Suprapubic skin (tissue), 4 donors: ENCODE measurements at regions not wholly inside any gene's neighbourhood (a gene's known extent, or its start where the extent isn't known, plus 50 kb on each side); places are given as distances from the start of the nearest gene placed in this dataset.

Source experiments
- CTCF ChIP-seq, 2 donors: fragments of 200-600 bp in 1 of 2; fragments of 450-650 bp in 1 of 2; sonication (generic) in 1 of 2; IDR thresholded peaks; one replicate each; pipeline ENCODE4 v1.5.1; 2016 to 2019; ENCODE audit warnings: antibody characterized with exemption in 2 of 2, mild to moderate bottlenecking in 1 of 2, moderate library complexity in 1 of 2
- POLR2A ChIP-seq, 2 donors: fragments of 450-650 bp; IDR thresholded peaks; one replicate each; pipeline ENCODE4 v1.6.1; 2017; ENCODE audit warnings: antibody characterized with exemption in 2 of 2, mild to moderate bottlenecking in 2 of 2, moderate library complexity in 2 of 2
- POLR2AphosphoS5 ChIP-seq, 3 donors: sonication (generic); formaldehyde crosslinking; IDR thresholded peaks; one replicate each; pipeline ENCODE4 v1.6.1; 2017; ENCODE audit warnings: antibody characterized with exemption in 3 of 3

- TF ChIP-seq CTCF (IDR thresholded peaks at IDR 0.05), result no peak
- TF ChIP-seq POLR2A (IDR thresholded peaks at IDR 0.05), result no peak
- no peak for TF ChIP-seq POLR2AphosphoS5 (IDR thresholded peaks at IDR 0.05)
Measured at GRCh38 chr3:193048127-193048526, 130.5 kb upstream of the MB21D2 start.
